ENCODE measurements at regions not wholly inside any gene's neighbourhood (a gene's known extent, or its start where the extent isn't known, plus 50 kb on each side); places are given as distances from the start of the nearest gene placed in this dataset.

GRCh38 chr2:105962221-105962620 is 217.5 kb downstream of the NCK2 start:
- Histone ChIP-seq H3K4me2 (ENCODE audit: low read depth, low read length) (peak overlapping the region; percentile 21; the same call in 1 of the 2 replicates), H3K27ac (ENCODE audit: low read length) (peak overlapping the region; percentile 35; the same call in 1 of the 2 replicates), H4K20me1 (ENCODE audit: insufficient read depth, low read length) (no peaks in the 10 kb centered on the region), H3K4me1 (ENCODE audit: low read length) (peaks cover 25% of the 10 kb centered on the region), H3K9ac (ENCODE audit: low read length) (no peak overlapping the region), H3K27me3 (replicated peaks; ENCODE audit: insufficient read depth, low read length) (no peaks in the 10 kb centered on the region), H3K4me3 (ENCODE audit: low read length) (no peak overlapping the region), H3K9me3 (replicated peaks; ENCODE audit: insufficient read depth, low read length) (no peaks in the 10 kb centered on the region), H3K9me2 (replicated peaks; ENCODE audit: insufficient read depth, low read length) (no peaks in the 10 kb centered on the region), H3K79me2 (ENCODE audit: low read length) (no peaks in the 10 kb centered on the region), H2AFZ (ENCODE audit: low read length) (no peak overlapping the region), H3K36me3 (replicated peaks; ENCODE audit: insufficient read depth, low read length) (no peaks in the 10 kb centered on the region), H3F3A (ENCODE audit: insufficient read depth, low read length) (no peaks in the 10 kb centered on the region)
- no peak for DNase-seq
- TF ChIP-seq EZH2phosphoT487 (IDR thresholded peaks at IDR 0.05; ENCODE audit: low read length) (no peak), EZH2 (optimal IDR thresholded peaks at IDR 0.05; ENCODE audit: low read depth, low read length) (no peak), CTCF (IDR thresholded peaks at IDR 0.05; ENCODE audit: low read length) (no peak)

- no peaks in the 10 kb centered on the region for H3K79me2 ChIP-seq (ENCODE audit: low read length)
- no peak overlapping the region for H3K9ac ChIP-seq (ENCODE audit: low read length)
- H3K4me3 ChIP-seq (ENCODE audit: low read length), result no peak overlapping the region
- H3K27ac ChIP-seq (ENCODE audit: low read length), result peak overlapping the region; percentile 35; the same call in 1 of the 2 replicates
- no peaks in the 10 kb centered on the region for H3K9me3 ChIP-seq (replicated peaks; ENCODE audit: insufficient read depth, low read length)
- no peaks in the 10 kb centered on the region for H3K36me3 ChIP-seq (replicated peaks; ENCODE audit: insufficient read depth, low read length)
- no peaks in the 10 kb centered on the region for H3F3A ChIP-seq (ENCODE audit: insufficient read depth, low read length)
- no peak for TF ChIP-seq EZH2phosphoT487 (IDR thresholded peaks at IDR 0.05; ENCODE audit: low read length)
- TF ChIP-seq EZH2 (optimal IDR thresholded peaks at IDR 0.05; ENCODE audit: low read depth, low read length), result no peak
- TF ChIP-seq CTCF (IDR thresholded peaks at IDR 0.05; ENCODE audit: low read length), result no peak; the same call in 1 of the 2 replicates
- H3K27me3 ChIP-seq (replicated peaks; ENCODE audit: insufficient read depth, low read length), result no peaks in the 10 kb centered on the region
- H3K9me2 ChIP-seq (replicated peaks; ENCODE audit: insufficient read depth, low read length), result no peaks in the 10 kb centered on the region
- peak; percentile 77 for DNase-seq
- no peak overlapping the region for H2AFZ ChIP-seq (ENCODE audit: low read length)
- H4K20me1 ChIP-seq (ENCODE audit: insufficient read depth, low read length), result no peaks in the 10 kb centered on the region
- peak overlapping the region; percentile 21; the same call in 1 of the 2 replicates for H3K4me2 ChIP-seq (ENCODE audit: low read depth, low read length)
- H3K4me1 ChIP-seq (ENCODE audit: low read length), result peaks cover 28% of the 10 kb centered on the region
These were observed 217.0 kb downstream of the NCK2 start for GRCh38 chr2:105961599-105962146.

GRCh38 chr2:105959357-105959756 is 214.6 kb downstream of the NCK2 start:
- no peak overlapping the region for H3K4me3 ChIP-seq (ENCODE audit: low read length)
- no peaks in the 10 kb centered on the region for H4K20me1 ChIP-seq (ENCODE audit: insufficient read depth, low read length)
- no peaks in the 10 kb centered on the region for H3K9me3 ChIP-seq (replicated peaks; ENCODE audit: insufficient read depth, low read length)
- no peak for DNase-seq
- H3K79me2 ChIP-seq (ENCODE audit: low read length), result no peaks in the 10 kb centered on the region
- no peak overlapping the region for H3K9ac ChIP-seq (ENCODE audit: low read length)
- no peak for TF ChIP-seq EZH2phosphoT487 (IDR thresholded peaks at IDR 0.05; ENCODE audit: low read length)
- TF ChIP-seq EZH2 (optimal IDR thresholded peaks at IDR 0.05; ENCODE audit: low read depth, low read length), result no peak
- TF ChIP-seq CTCF (IDR thresholded peaks at IDR 0.05; ENCODE audit: low read length), result no peak
- no peaks in the 10 kb centered on the region for H3F3A ChIP-seq (ENCODE audit: insufficient read depth, low read length)
- no peaks in the 10 kb centered on the region for H3K36me3 ChIP-seq (replicated peaks; ENCODE audit: insufficient read depth, low read length)
- no peak overlapping the region for H3K27ac ChIP-seq (ENCODE audit: low read length)
- H3K4me2 ChIP-seq (ENCODE audit: low read depth, low read length), result no peak overlapping the region
- H3K27me3 ChIP-seq (replicated peaks; ENCODE audit: insufficient read depth, low read length), result no peaks in the 10 kb centered on the region
- no peaks in the 10 kb centered on the region for H3K9me2 ChIP-seq (replicated peaks; ENCODE audit: insufficient read depth, low read length)
- no peak overlapping the region for H2AFZ ChIP-seq (ENCODE audit: low read length)
- H3K4me1 ChIP-seq (ENCODE audit: low read length), result peaks cover 28% of the 10 kb centered on the region

Data from MM.1S (cell line).